ENCODE measurements at regions not wholly inside any gene's neighbourhood (a gene's known extent, or its start where the extent isn't known, plus 50 kb on each side); places are given as distances from the start of the nearest gene placed in this dataset.
A peak's percentile ranks its signal among the peaks of the same experiment; 100 is the strongest.
"Not testable (repeated sequence)": the region's sequence is repeated elsewhere in the genome, so short reads cannot be mapped to it uniquely, and the experiment has no call there.

- DNase-seq (ENCODE audit: low read depth in 2 of 2) = no peak
Observed at GRCh38 chr1:55520861-55521260, 305.7 kb upstream of the USP24 start.

GRCh38 chr1:55519937-55520683, 304.9 kb upstream of the USP24 start:
- DNase-seq (ENCODE audit: low read depth in 2 of 2) = no peak

GRCh38 chr1:55519276-55519675, 304.1 kb upstream of the USP24 start:
- no peak for DNase-seq (ENCODE audit: low read depth in 2 of 2)

GRCh38 chr1:55517036-55517435, 301.9 kb upstream of the USP24 start:
- no peak for DNase-seq (ENCODE audit: low read depth in 2 of 2)

- not testable (repeated sequence) for DNase-seq (ENCODE audit: low read depth in 2 of 2)
Observed at GRCh38 chr1:55514571-55514970, 299.4 kb upstream of the USP24 start.

GRCh38 chr1:55512466-55512865, 297.3 kb upstream of the USP24 start:
- DNase-seq (ENCODE audit: low read depth in 2 of 2) = no peak

GRCh38 chr1:55507578-55507931, 292.4 kb upstream of the USP24 start:
- no peak for DNase-seq (ENCODE audit: low read depth in 2 of 2)

- DNase-seq (ENCODE audit: low read depth in 2 of 2) = no peak
Observed at GRCh38 chr1:55506740-55507577, 291.8 kb upstream of the USP24 start.

GRCh38 chr1:55505326-55505725, 290.2 kb upstream of the USP24 start:
- no peak for DNase-seq (ENCODE audit: low read depth in 2 of 2)

- DNase-seq (ENCODE audit: low read depth in 2 of 2) = no peak
Observed at GRCh38 chr1:55504306-55504731, 289.2 kb upstream of the USP24 start.

- DNase-seq (ENCODE audit: low read depth in 2 of 2) = no peak
Observed at GRCh38 chr1:55503663-55504305, 288.6 kb upstream of the USP24 start.

- DNase-seq (ENCODE audit: low read depth in 2 of 2) = no peak
Observed at GRCh38 chr1:55500601-55501000, 285.4 kb upstream of the USP24 start.

- DNase-seq (ENCODE audit: low read depth in 2 of 2) = no peak
Observed at GRCh38 chr1:55490547-55490946, 275.4 kb upstream of the USP24 start.

- no peak for DNase-seq (ENCODE audit: low read depth in 2 of 2)
Observed at GRCh38 chr1:55484173-55484572, 269.0 kb upstream of the USP24 start.

- no peak for DNase-seq (ENCODE audit: low read depth in 2 of 2)
Observed at GRCh38 chr1:55483523-55483922, 268.4 kb upstream of the USP24 start.

GRCh38 chr1:55481634-55482033, 266.5 kb upstream of the USP24 start:
- no peak for DNase-seq (ENCODE audit: low read depth in 2 of 2)

- no peak for DNase-seq (ENCODE audit: low read depth in 2 of 2)
Observed at GRCh38 chr1:55480029-55480795, 265.0 kb upstream of the USP24 start.

GRCh38 chr1:55478742-55479141, 263.6 kb upstream of the USP24 start:
- peak; percentile 34 to 59 for DNase-seq (ENCODE audit: low read depth in 2 of 2)

GRCh38 chr1:55477953-55478352, 262.8 kb upstream of the USP24 start:
- no peak for DNase-seq (ENCODE audit: low read depth in 2 of 2)

GRCh38 chr1:55476445-55477015, 261.4 kb upstream of the USP24 start:
- no peak for DNase-seq (ENCODE audit: low read depth in 2 of 2)

GRCh38 chr1:55474168-55474786, 259.1 kb upstream of the USP24 start:
- DNase-seq (ENCODE audit: low read depth in 2 of 2) = peak in 1 of 2 donors; percentile 60
